ENCODE measurements at regions not wholly inside any gene's neighbourhood (a gene's known extent, or its start where the extent isn't known, plus 50 kb on each side); places are given as distances from the start of the nearest gene placed in this dataset.

- TF ChIP-seq, protein P1, sequence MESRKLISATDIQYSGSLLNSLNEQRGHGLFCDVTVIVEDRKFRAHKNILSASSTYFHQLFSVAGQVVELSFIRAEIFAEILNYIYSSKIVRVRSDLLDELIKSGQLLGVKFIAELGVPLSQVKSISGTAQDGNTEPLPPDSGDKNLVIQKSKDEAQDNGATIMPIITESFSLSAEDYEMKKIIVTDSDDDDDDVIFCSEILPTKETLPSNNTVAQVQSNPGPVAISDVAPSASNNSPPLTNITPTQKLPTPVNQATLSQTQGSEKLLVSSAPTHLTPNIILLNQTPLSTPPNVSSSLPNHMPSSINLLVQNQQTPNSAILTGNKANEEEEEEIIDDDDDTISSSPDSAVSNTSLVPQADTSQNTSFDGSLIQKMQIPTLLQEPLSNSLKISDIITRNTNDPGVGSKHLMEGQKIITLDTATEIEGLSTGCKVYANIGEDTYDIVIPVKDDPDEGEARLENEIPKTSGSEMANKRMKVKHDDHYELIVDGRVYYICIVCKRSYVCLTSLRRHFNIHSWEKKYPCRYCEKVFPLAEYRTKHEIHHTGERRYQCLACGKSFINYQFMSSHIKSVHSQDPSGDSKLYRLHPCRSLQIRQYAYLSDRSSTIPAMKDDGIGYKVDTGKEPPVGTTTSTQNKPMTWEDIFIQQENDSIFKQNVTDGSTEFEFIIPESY (CRISPR knock-in tag; IDR thresholded peaks at IDR 0.05): no peak
- no peak for TF ChIP-seq BCL6 (CRISPR knock-in tag; IDR thresholded peaks at IDR 0.05)
- TF ChIP-seq HDAC2 (IDR thresholded peaks at IDR 0.05): no peak
- no peak for TF ChIP-seq TAF1 (IDR thresholded peaks at IDR 0.05; ENCODE audit: control insufficient read depth, extremely low read depth, insufficient read depth, low read length, severe bottlenecking)
- no peak for TF ChIP-seq RAD51 (IDR thresholded peaks at IDR 0.05; ENCODE audit: borderline replicate concordance, low read depth)
- TF ChIP-seq, protein P2, sequence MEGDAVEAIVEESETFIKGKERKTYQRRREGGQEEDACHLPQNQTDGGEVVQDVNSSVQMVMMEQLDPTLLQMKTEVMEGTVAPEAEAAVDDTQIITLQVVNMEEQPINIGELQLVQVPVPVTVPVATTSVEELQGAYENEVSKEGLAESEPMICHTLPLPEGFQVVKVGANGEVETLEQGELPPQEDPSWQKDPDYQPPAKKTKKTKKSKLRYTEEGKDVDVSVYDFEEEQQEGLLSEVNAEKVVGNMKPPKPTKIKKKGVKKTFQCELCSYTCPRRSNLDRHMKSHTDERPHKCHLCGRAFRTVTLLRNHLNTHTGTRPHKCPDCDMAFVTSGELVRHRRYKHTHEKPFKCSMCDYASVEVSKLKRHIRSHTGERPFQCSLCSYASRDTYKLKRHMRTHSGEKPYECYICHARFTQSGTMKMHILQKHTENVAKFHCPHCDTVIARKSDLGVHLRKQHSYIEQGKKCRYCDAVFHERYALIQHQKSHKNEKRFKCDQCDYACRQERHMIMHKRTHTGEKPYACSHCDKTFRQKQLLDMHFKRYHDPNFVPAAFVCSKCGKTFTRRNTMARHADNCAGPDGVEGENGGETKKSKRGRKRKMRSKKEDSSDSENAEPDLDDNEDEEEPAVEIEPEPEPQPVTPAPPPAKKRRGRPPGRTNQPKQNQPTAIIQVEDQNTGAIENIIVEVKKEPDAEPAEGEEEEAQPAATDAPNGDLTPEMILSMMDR (IDR thresholded peaks at IDR 0.05 in 2 of 3, conservative IDR thresholded peaks at IDR 0.05 in 1 of 3; ENCODE audit: insufficient read depth in 2 of 3, low read depth in 1 of 3, low read length in 3 of 3): no peak
- no peak for TF ChIP-seq CHD1 (IDR thresholded peaks at IDR 0.05; ENCODE audit: low read length)
- TF ChIP-seq ZNF639 (CRISPR knock-in tag; conservative IDR thresholded peaks at IDR 0.05 in 1 of 2, IDR thresholded peaks at IDR 0.05 in 1 of 2): no peak
- TF ChIP-seq, protein P3, sequence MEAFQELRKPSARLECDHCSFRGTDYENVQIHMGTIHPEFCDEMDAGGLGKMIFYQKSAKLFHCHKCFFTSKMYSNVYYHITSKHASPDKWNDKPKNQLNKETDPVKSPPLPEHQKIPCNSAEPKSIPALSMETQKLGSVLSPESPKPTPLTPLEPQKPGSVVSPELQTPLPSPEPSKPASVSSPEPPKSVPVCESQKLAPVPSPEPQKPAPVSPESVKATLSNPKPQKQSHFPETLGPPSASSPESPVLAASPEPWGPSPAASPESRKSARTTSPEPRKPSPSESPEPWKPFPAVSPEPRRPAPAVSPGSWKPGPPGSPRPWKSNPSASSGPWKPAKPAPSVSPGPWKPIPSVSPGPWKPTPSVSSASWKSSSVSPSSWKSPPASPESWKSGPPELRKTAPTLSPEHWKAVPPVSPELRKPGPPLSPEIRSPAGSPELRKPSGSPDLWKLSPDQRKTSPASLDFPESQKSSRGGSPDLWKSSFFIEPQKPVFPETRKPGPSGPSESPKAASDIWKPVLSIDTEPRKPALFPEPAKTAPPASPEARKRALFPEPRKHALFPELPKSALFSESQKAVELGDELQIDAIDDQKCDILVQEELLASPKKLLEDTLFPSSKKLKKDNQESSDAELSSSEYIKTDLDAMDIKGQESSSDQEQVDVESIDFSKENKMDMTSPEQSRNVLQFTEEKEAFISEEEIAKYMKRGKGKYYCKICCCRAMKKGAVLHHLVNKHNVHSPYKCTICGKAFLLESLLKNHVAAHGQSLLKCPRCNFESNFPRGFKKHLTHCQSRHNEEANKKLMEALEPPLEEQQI (IDR thresholded peaks at IDR 0.05): no peak
These were observed 187.5 kb upstream of the ZNF469 start for GRCh38 chr16:88195269-88195705.

All from K562 (cell line).